H1 (cell line): ENCODE measurements at regions not wholly inside any gene's neighbourhood (a gene's known extent, or its start where the extent isn't known, plus 50 kb on each side); places are given as distances from the start of the nearest gene placed in this dataset.
A peak's percentile ranks its signal among the peaks of the same experiment; 100 is the strongest.

Experiments
- CTCF ChIA-PET: fragments of 300-600 bp; sonication (Branson Sonifier 250); formaldehyde crosslinking; loops from one replicate; lab custom pipeline; 2021; ENCODE audit not compliant: partially characterized antibody; lab: Charles Lee
- POLR2A ChIA-PET: fragments of 300-600 bp; sonication (Branson Sonifier 250); formaldehyde crosslinking; loops from one replicate; lab custom pipeline; 2021; ENCODE audit warnings: inconsistent platforms; ENCODE audit not compliant: partially characterized antibody; lab: Charles Lee
- DNase-seq, 2 experiments: peaks; one replicate each; pipeline versions ENCODE4 v3.0.0 to v3.0.0-alpha.2; 2010 to 2022; ENCODE audit warnings: low spot score in 2 of 2, low read depth in 1 of 2, mixed read lengths in 1 of 2
- FAIRE-seq: peaks from 2 replicates; lab custom pipeline; 2011; peaks lifted over from hg19 to GRCh38; lab: Jason Lieb, UNC
- H2AFZ ChIP-seq: 2 replicates; pipeline ENCODE4 v1.8.1; 2012; ENCODE audit warnings: low read length, inconsistent platforms
- H2AK5ac ChIP-seq: 2 replicates; pipeline ENCODE4 v1.6.1; 2013; ENCODE audit warnings: low read depth, low read length
- H2BK120ac ChIP-seq: replicated peaks from 2 replicates; pipeline ENCODE3; 2013; ENCODE audit warnings: low read depth, low read length, inconsistent platforms
- H2BK12ac ChIP-seq: 2 replicates; pipeline ENCODE4 v1.6.1; 2013; ENCODE audit warnings: low read depth, low read length
- H2BK15ac ChIP-seq: 2 replicates; pipeline ENCODE4 v1.6.1; 2013; ENCODE audit warnings: low read length
- H2BK20ac ChIP-seq: 2 replicates; pipeline ENCODE4 v1.6.1; 2013; ENCODE audit warnings: low read length
- H2BK5ac ChIP-seq: 2 replicates; pipeline ENCODE4 v1.6.1; 2013; ENCODE audit warnings: low read depth, low read length
- H3K14ac ChIP-seq: 2 replicates; pipeline ENCODE4 v1.6.1; 2013; ENCODE audit warnings: inconsistent platforms; ENCODE audit not compliant: insufficient read length
- H3K18ac ChIP-seq: 2 replicates; pipeline ENCODE4 v1.6.1; 2013; ENCODE audit warnings: low read length; ENCODE audit errors: extremely low read depth
- H3K23ac ChIP-seq: 2 replicates; pipeline ENCODE4 v1.6.1; 2013; ENCODE audit warnings: inconsistent platforms; ENCODE audit not compliant: insufficient read length
- H3K23me2 ChIP-seq: 2 replicates; pipeline ENCODE4 v1.6.1; 2013; ENCODE audit warnings: low read depth, low read length
- H3K27ac ChIP-seq: 2 replicates; pipeline ENCODE4 v1.6.1; 2011; ENCODE audit warnings: low read depth, low read length, inconsistent platforms
- H3K27me3 ChIP-seq, 4 experiments: replicated peaks in 1 of 4; 1 replicate in 1 of 4; 2 replicates in 3 of 4; pipeline versions ENCODE4 v1.6.1 to v1.8.1; 2011 to 2013; ENCODE audit warnings: low read length in 3 of 4, mild to moderate bottlenecking in 3 of 4, inconsistent platforms in 2 of 4, mixed read lengths in 2 of 4, moderate library complexity in 1 of 4; ENCODE audit not compliant: control insufficient read depth in 3 of 4, insufficient read depth in 3 of 4; ENCODE audit errors: extremely low read depth in 1 of 4
- H3K36me3 ChIP-seq, 4 experiments: 2 replicates each; pipeline versions ENCODE4 v1.6.1 to v1.8.1; 2011 to 2013; ENCODE audit warnings: mild to moderate bottlenecking in 4 of 4, low read length in 3 of 4, moderate library complexity in 2 of 4, control low read depth in 1 of 4, inconsistent platforms in 1 of 4; ENCODE audit not compliant: insufficient read depth in 4 of 4, control insufficient read depth in 2 of 4
- H3K4ac ChIP-seq: replicated peaks from 2 replicates; pipeline ENCODE3; 2013; ENCODE audit warnings: low read length, low read depth, mixed read lengths, inconsistent platforms; ENCODE audit not compliant: insufficient read length
- H3K4me1 ChIP-seq, 4 experiments: replicated peaks in 1 of 4; 1 replicate in 1 of 4; 2 replicates in 3 of 4; pipeline versions ENCODE4 v1.6.1 to v1.8.1; 2011 to 2013; ENCODE audit warnings: low read length in 3 of 4, inconsistent platforms in 2 of 4, mixed read lengths in 1 of 4; ENCODE audit not compliant: insufficient read depth in 4 of 4, control insufficient read depth in 3 of 4
- H3K4me2 ChIP-seq, 2 experiments: 2 replicates each; pipeline versions ENCODE4 v1.6.1 to v1.8.1; 2011 to 2013; ENCODE audit warnings: low read depth in 2 of 2, low read length in 2 of 2, control low read depth in 1 of 2, inconsistent platforms in 1 of 2, mild to moderate bottlenecking in 1 of 2; ENCODE audit not compliant: insufficient read depth in 1 of 2
- H3K4me3 ChIP-seq, 4 experiments: fragments of 200-600, 300-600 bp in 1 of 4; sonication (generic), shearing (Covaris generic), sonication (Bioruptor Twin) in 1 of 4; 2 replicates each; pipeline versions ENCODE4 v1.5.1 to v1.8.1; 2011 to 2016; ENCODE audit warnings: low read length in 4 of 4, low read depth in 3 of 4, control low read depth in 2 of 4, inconsistent platforms in 2 of 4, mild to moderate bottlenecking in 2 of 4, mixed read lengths in 1 of 4, moderate library complexity in 1 of 4; ENCODE audit not compliant: insufficient read depth in 2 of 4; ENCODE audit errors: extremely low read depth in 1 of 4
- H3K56ac ChIP-seq: replicated peaks from 2 replicates; pipeline ENCODE3; 2013; ENCODE audit warnings: low read depth, mild to moderate bottlenecking, mixed read lengths, low read length, inconsistent platforms; ENCODE audit not compliant: insufficient read length
- H3K79me1 ChIP-seq: 2 replicates; pipeline ENCODE4 v1.6.1; 2013; ENCODE audit warnings: low read depth, low read length, control low read depth
- H3K79me2 ChIP-seq, 2 experiments: 2 replicates each; pipeline versions ENCODE4 v1.6.1 to v1.8.1; 2012 to 2013; ENCODE audit warnings: low read length in 2 of 2, mild to moderate bottlenecking in 2 of 2, inconsistent platforms in 1 of 2; ENCODE audit not compliant: insufficient read depth in 2 of 2, control insufficient read depth in 1 of 2
- H3K9ac ChIP-seq, 4 experiments: replicated peaks in 1 of 4; 1 replicate in 1 of 4; 2 replicates in 3 of 4; pipeline versions ENCODE4 v1.6.1 to v1.8.1; 2011 to 2013; ENCODE audit warnings: low read depth in 3 of 4, low read length in 3 of 4, control low read depth in 2 of 4, mild to moderate bottlenecking in 2 of 4, moderate library complexity in 2 of 4, inconsistent platforms in 1 of 4; ENCODE audit errors: extremely low read depth in 1 of 4
- H3K9me3 ChIP-seq, 2 experiments: 2 replicates each; pipeline versions ENCODE4 v1.6.1 to v1.8.1; 2012 to 2013; ENCODE audit warnings: mild to moderate bottlenecking in 2 of 2, moderate library complexity in 2 of 2, control low read depth in 1 of 2, inconsistent platforms in 1 of 2, low read depth in 1 of 2, low read length in 1 of 2, mixed read lengths in 1 of 2; ENCODE audit not compliant: insufficient read depth in 2 of 2
- H4K20me1 ChIP-seq, 2 experiments: replicated peaks in 1 of 2; 2 replicates each; pipeline versions ENCODE3 to v1.8.1; 2011 to 2013; ENCODE audit warnings: inconsistent platforms in 2 of 2, low read length in 2 of 2, mild to moderate bottlenecking in 1 of 2; ENCODE audit not compliant: insufficient read depth in 2 of 2, control insufficient read depth in 1 of 2
- H4K5ac ChIP-seq: 2 replicates; pipeline ENCODE4 v1.6.1; 2013; ENCODE audit warnings: low read length, low read depth, mixed read lengths, inconsistent platforms; ENCODE audit not compliant: insufficient read length
- H4K8ac ChIP-seq: 2 replicates; pipeline ENCODE4 v1.8.0; 2013; ENCODE audit warnings: mild to moderate bottlenecking, moderate library complexity, low read length, inconsistent platforms; ENCODE audit not compliant: insufficient read depth; ENCODE audit errors: extremely low read depth
- H4K91ac ChIP-seq: replicated peaks from 2 replicates; pipeline ENCODE3; 2013; ENCODE audit warnings: low read length, mixed read lengths, inconsistent platforms; ENCODE audit not compliant: insufficient read length
- FOSL1 ChIP-seq: IDR thresholded peaks from 2 replicates; pipeline ENCODE4 v1.6.1; 2011; ENCODE audit warnings: mild to moderate bottlenecking, low read depth, low read length, moderate library complexity; ENCODE audit not compliant: insufficient read depth
- RAD21 ChIP-seq, 2 experiments: IDR thresholded peaks in 1 of 2; conservative IDR thresholded peaks in 1 of 2; 2 replicates each; pipeline ENCODE4 v1.6.1; 2011; ENCODE audit warnings: low read depth in 2 of 2, low read length in 2 of 2, improper control_type of control experiment in 1 of 2, inconsistent platforms in 1 of 2, mild to moderate bottlenecking in 1 of 2, moderate library complexity in 1 of 2
- WGBS, 2 experiments: shearing (Covaris generic) in 1 of 2; methylation state at CpG; one replicate each; pipeline versions ENCODE4 v1.1.6 to v1.1.7; 2013 to 2015; ENCODE audit warnings: low lambda C conversion rate in 2 of 2, mixed read lengths in 2 of 2, inconsistent platforms in 1 of 2, low coverage in 1 of 2, missing lambda C conversion rate in 1 of 2; ENCODE audit not compliant: insufficient replicate concordance in 2 of 2, insufficient coverage in 1 of 2, insufficient read length in 1 of 2; ENCODE audit errors: extremely low coverage in 1 of 2, missing lambda C conversion rate in 1 of 2; 5-methylcytosine and 5-hydroxymethylcytosine counted together
- TF ChIP-seq, protein P1 (sequence below), 3 experiments: IDR thresholded peaks; 1 replicate in 2 of 3; 2 replicates in 1 of 3; pipeline versions ENCODE4 v1.5.1 to v1.6.1; 2011; ENCODE audit warnings: low read length in 3 of 3, mild to moderate bottlenecking in 3 of 3, inconsistent platforms in 2 of 3, low read depth in 1 of 3, moderate library complexity in 1 of 3; ENCODE audit not compliant: insufficient read depth in 1 of 3; ENCODE audit errors: control extremely low read depth in 1 of 3

DNA sequence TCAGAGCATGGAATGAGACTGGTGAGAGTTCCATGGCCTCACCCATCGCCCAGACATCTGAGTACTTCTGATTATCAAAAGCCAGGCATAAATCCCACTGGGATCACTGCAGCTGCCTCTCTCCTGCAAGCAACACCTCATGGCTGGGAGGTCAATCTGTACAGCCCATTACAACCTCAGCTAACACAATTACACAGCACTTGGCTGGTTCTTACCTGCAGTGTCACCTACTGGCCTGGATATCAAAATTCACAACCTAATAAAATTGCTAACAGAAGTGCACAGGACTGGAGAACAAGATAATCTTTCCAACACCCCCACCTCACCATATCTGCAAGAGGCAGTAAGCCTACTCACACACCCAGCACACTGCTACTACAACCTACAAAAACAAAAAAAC lies 341.7 kb upstream of the NDST3 start:
- H3K14ac ChIP-seq: no peak overlapping the region
- no peaks in the 10 kb centered on the region for H3K27me3 ChIP-seq
- 73% methylated on average over 1 of the region's 1 CpG; no CpG with 5 or more reads in 1 of the 2 experiments for WGBS, 2 experiments
- no peak overlapping the region for H2BK20ac ChIP-seq
- POLR2A ChIA-PET: no interaction called here
- no peak overlapping the region for H3K4me2 ChIP-seq
- H3K4me3 ChIP-seq: no peak overlapping the region
- no peak overlapping the region for H4K5ac ChIP-seq
- no peaks in the 10 kb centered on the region for H4K20me1 ChIP-seq
- H3K4me1 ChIP-seq: no peaks in the 10 kb centered on the region
- H4K91ac ChIP-seq: no peak overlapping the region
- H2AFZ ChIP-seq: no peak overlapping the region
- H2BK12ac ChIP-seq: no peak overlapping the region
- H3K27ac ChIP-seq: no peak overlapping the region
- H3K23me2 ChIP-seq: no peaks in the 10 kb centered on the region
- no peak overlapping the region for H3K23ac ChIP-seq
- H2BK5ac ChIP-seq: no peak overlapping the region
- H3K79me2 ChIP-seq: no peaks in the 10 kb centered on the region
- no peak overlapping the region for H3K18ac ChIP-seq
- H3K4ac ChIP-seq: no peak overlapping the region
- no peaks in the 10 kb centered on the region for H3K79me1 ChIP-seq
- no peak overlapping the region for H2BK15ac ChIP-seq
- FAIRE-seq: no peak
- H3K9me3 ChIP-seq: no peaks in the 10 kb centered on the region
- no peak overlapping the region for H4K8ac ChIP-seq
- TF ChIP-seq FOSL1: no peak
- peak; percentile 27 to 31; a peak in 3 of 4 replicates for TF ChIP-seq RAD21 (IDR thresholded peaks at IDR 0.05 in 1 of 2, conservative IDR thresholded peaks at IDR 0.05 in 1 of 2; ENCODE audit: low read depth in 2 of 2, low read length in 2 of 2)
- TF ChIP-seq, protein P1, sequence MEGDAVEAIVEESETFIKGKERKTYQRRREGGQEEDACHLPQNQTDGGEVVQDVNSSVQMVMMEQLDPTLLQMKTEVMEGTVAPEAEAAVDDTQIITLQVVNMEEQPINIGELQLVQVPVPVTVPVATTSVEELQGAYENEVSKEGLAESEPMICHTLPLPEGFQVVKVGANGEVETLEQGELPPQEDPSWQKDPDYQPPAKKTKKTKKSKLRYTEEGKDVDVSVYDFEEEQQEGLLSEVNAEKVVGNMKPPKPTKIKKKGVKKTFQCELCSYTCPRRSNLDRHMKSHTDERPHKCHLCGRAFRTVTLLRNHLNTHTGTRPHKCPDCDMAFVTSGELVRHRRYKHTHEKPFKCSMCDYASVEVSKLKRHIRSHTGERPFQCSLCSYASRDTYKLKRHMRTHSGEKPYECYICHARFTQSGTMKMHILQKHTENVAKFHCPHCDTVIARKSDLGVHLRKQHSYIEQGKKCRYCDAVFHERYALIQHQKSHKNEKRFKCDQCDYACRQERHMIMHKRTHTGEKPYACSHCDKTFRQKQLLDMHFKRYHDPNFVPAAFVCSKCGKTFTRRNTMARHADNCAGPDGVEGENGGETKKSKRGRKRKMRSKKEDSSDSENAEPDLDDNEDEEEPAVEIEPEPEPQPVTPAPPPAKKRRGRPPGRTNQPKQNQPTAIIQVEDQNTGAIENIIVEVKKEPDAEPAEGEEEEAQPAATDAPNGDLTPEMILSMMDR (IDR thresholded peaks at IDR 0.05; ENCODE audit: control extremely low read depth in 1 of 3, insufficient read depth in 1 of 3, low read depth in 1 of 3, low read length in 3 of 3): peak in 1 of 3 experiments; percentile 13; a peak in 1 of 4 replicates
- H3K36me3 ChIP-seq: no peaks in the 10 kb centered on the region
- no peak overlapping the region for H2AK5ac ChIP-seq
- H3K56ac ChIP-seq: no peak overlapping the region
- no peak for DNase-seq
- CTCF ChIA-PET: interaction anchor here (1.3 to 4.5 kb wide), 4 partner anchors 8 to 560 kb away, joined by 3 to 26 read pairs (median 6); no protein-coding TSS in a partner anchor
- no peak overlapping the region for H2BK120ac ChIP-seq
- no peak overlapping the region for H3K9ac ChIP-seq
